ENCODE measurements at regions not wholly inside any gene's neighbourhood (a gene's known extent, or its start where the extent isn't known, plus 50 kb on each side); places are given as distances from the start of the nearest gene placed in this dataset.

DNA sequence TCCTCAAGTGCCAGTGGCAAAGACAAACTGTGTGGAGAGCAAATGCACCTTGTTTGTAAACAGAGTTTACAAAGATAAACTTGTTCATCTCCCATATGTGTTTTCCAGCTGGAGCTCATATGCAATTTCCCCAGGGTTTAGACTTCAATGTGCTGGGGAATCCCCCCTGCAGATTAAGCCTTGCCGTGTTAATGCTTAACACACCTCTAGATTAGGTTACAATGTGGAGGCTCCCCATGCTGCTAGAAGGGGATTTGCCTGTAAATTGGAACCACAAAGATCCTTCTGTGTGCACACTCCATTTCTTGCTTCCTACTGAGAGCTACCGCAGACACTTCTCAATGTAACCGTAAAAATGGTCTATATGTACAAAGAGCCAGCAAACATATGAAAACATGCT lies 263.1 kb downstream of the TBX18 start:
- no peak overlapping the region for H3K4me3 ChIP-seq (ENCODE audit: low read length)
- TF ChIP-seq, protein P1, sequence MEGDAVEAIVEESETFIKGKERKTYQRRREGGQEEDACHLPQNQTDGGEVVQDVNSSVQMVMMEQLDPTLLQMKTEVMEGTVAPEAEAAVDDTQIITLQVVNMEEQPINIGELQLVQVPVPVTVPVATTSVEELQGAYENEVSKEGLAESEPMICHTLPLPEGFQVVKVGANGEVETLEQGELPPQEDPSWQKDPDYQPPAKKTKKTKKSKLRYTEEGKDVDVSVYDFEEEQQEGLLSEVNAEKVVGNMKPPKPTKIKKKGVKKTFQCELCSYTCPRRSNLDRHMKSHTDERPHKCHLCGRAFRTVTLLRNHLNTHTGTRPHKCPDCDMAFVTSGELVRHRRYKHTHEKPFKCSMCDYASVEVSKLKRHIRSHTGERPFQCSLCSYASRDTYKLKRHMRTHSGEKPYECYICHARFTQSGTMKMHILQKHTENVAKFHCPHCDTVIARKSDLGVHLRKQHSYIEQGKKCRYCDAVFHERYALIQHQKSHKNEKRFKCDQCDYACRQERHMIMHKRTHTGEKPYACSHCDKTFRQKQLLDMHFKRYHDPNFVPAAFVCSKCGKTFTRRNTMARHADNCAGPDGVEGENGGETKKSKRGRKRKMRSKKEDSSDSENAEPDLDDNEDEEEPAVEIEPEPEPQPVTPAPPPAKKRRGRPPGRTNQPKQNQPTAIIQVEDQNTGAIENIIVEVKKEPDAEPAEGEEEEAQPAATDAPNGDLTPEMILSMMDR (IDR thresholded peaks at IDR 0.05; ENCODE audit: insufficient read depth, low read depth, low read length, missing control alignments), result no peak
- no peak for DNase-seq (ENCODE audit: low read depth)

DNA sequence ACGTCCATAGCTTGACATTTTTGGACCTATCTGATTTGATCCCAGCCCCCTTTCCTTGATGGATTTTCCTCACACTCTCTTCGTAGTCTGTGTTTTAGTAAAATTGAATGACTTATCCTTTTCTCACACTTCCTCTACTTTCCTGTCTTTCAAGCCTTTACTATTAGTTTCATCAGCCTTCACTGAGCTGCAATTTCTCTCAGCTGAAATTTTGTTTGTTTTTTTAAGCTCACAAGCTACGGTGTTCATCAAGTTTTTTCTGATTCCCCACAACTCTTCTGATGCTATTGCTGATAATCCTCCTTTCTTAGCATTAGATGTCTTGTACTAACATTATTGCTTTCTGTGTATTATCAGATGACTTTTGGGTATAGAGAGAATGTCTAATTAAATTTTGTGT lies 263.7 kb downstream of the TBX18 start:
- no peak overlapping the region for H3K4me3 ChIP-seq (ENCODE audit: low read length)
- no peak for DNase-seq (ENCODE audit: low read depth)
- TF ChIP-seq, protein P1 (IDR thresholded peaks at IDR 0.05; ENCODE audit: insufficient read depth, low read depth, low read length, missing control alignments), result no peak

DNA sequence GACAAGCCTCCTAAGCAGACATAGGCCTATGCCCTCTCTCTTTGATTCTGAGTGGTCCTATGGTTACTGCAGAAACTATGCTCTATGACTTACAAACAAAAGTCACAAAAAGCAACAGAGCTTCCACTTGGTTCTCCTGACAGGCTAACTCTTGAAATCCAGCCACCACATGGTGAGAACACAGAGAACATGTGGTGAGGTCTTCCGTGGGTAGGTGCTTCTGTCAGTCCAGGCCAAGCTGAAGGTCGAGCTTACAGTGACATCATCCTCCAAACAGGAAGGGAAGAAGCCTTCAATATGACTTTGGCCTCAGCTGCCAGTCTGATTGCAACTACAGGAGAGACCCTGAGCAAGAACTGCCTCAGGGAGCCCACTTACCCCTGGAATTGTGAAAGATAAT lies 265.5 kb downstream of the TBX18 start:
- TF ChIP-seq, protein P1 (IDR thresholded peaks at IDR 0.05; ENCODE audit: insufficient read depth, low read depth, low read length, missing control alignments), result no peak
- no peak overlapping the region for H3K4me3 ChIP-seq (ENCODE audit: low read length)
- no peak for DNase-seq (ENCODE audit: low read depth)

DNA sequence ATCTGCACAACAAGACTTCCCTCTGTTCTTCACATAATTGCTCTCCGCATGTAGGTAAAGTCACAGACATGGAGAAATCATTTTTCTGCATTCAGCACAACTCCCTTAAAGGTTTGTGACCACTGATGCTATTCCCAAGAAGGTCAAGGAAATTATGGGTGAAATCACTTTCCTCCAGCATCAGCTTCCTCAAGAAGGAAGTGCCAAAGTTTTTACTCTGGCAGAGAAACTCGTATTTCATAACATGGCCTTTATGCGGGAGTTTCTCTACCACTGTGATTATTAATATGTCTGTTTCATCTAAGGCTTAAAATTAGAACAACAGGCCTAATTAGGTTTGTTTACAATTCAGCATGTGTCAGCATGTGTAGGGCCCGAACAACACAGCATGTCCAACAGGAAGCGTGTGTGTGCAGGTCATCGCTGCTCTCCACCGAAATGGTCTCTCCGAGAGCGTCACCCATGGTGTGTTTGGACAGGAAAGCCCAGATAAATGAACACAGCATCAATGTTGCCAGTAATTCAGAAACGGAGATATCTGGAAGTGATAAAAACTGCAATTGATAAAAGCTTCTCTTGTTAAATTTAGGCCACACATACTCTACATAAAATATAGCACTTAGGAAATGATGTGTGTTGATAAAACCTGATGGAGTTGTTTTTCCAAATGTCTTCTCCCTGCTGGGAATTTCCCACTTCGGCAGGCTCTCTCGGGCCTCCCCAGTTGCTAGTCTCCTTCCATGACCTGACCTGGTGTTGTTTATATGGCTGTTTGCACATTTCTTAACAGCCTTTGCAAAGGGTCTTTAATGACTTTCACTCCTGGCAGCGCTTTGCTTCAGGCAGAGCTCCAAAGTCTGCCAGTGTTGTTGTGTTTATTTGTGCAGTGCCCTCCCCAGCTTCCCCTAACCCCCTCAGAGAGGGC lies 265.1 kb upstream of the CEP162 start:
- DNase-seq (ENCODE audit: low read depth), result no peak
- TF ChIP-seq, protein P1 (IDR thresholded peaks at IDR 0.05; ENCODE audit: insufficient read depth, low read depth, low read length, missing control alignments), result no peak
- H3K4me3 ChIP-seq (ENCODE audit: low read length), result no peak overlapping the region

DNA sequence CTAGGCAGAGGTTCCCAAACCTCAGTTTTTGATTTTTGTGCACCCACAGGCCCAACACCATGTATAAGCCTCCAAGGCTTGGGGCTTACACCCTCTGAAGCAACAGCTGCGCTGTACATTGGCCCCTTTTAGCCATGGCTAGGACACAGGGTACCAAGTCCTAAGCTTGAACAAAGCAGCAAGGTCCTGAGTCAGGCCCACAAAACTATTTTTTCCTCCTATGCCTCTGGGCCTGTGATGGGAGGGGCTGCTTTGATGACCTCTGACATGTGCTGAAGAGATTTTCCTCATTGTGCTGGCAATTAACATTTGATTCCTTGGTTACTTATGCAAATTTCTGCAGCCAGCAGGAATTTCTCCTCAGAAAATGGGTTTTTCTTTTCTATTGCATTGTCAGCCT lies 262.2 kb upstream of the CEP162 start:
- DNase-seq (ENCODE audit: low read depth), result no peak
- no peak overlapping the region for H3K4me3 ChIP-seq (ENCODE audit: low read length)
- TF ChIP-seq, protein P1 (IDR thresholded peaks at IDR 0.05; ENCODE audit: insufficient read depth, low read depth, low read length, missing control alignments), result no peak

DNA sequence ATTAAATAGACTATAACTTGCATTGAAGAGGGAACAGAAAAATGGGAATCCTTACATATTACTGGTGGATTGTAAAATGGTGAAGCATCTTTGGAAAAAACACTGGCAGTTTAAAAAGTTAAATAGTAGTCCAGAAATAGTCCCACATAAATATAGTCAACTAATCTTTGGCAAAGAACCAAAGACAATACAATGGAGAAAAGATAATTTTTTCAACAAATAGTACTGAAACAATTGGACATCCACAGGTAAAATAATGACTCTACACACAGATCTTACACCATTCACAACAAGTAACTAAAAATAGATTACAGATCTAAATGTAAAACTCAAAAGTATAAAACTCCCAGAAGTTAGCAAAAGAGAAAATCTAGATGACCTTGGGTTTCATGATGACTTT lies 259.1 kb upstream of the CEP162 start:
- no peak for DNase-seq (ENCODE audit: low read depth)
- no peak overlapping the region for H3K4me3 ChIP-seq (ENCODE audit: low read length)
- TF ChIP-seq, protein P1 (IDR thresholded peaks at IDR 0.05; ENCODE audit: insufficient read depth, low read depth, low read length, missing control alignments), result no peak

DNA sequence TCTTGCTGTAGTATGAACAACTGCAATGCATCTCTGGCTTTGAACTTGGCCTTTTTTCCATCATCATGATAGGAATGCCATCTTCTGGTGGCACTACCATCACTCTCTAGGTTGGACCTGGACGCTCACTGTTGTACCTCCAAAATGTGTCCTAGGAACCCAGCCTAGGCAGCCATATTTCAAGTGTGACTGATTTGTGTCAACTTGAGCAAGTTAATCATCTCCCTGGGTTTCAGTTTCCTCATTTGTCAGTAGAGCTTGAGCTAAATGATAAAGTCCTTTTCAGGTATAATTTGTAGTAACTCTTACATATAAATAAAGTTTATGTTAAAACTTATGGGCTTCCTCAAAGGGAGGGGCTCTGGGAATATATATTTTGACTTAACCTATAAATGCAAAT lies 241.7 kb upstream of the CEP162 start:
- TF ChIP-seq, protein P1 (IDR thresholded peaks at IDR 0.05; ENCODE audit: insufficient read depth, low read depth, low read length, missing control alignments), result no peak
- DNase-seq (ENCODE audit: low read depth), result no peak

More for the DNA sequence above, 241.7 kb upstream of the CEP162 start:
- H3K4me3 ChIP-seq (ENCODE audit: low read length), result no peak overlapping the region
